ENCODE measurements at regions not wholly inside any gene's neighbourhood (a gene's known extent, or its start where the extent isn't known, plus 50 kb on each side); places are given as distances from the start of the nearest gene placed in this dataset.

- 67 to 73% (median 71%) methylated on average over 5 of the region's 5 CpGs for WGBS, 3 donors
- H3K4me3 ChIP-seq (ENCODE audit: low read depth in 1 of 3, low read length in 3 of 3) = no peak overlapping the region
- no peaks in the 10 kb centered on the region for H3K36me3 ChIP-seq (ENCODE audit: control insufficient read depth in 3 of 3, insufficient read depth in 2 of 3, low read depth in 1 of 3, low read length in 3 of 3)
- H3K4me1 ChIP-seq (ENCODE audit: control insufficient read depth in 3 of 3, insufficient read depth in 2 of 3, low read depth in 1 of 3, low read length in 2 of 3) = no peaks in the 10 kb centered on the region
- H3K9me3 ChIP-seq (ENCODE audit: control insufficient read depth in 2 of 2, insufficient read depth in 1 of 2, low read depth in 1 of 2, low read length in 1 of 2) = peaks cover 0 to 4% of the 10 kb centered on the region in 2 donors
- no peak for FAIRE-seq
- no peaks in the 10 kb centered on the region for H3K27me3 ChIP-seq (ENCODE audit: control insufficient read depth in 3 of 3, insufficient read depth in 3 of 3, low read length in 3 of 3)
- no peak for DNase-seq
- no peak overlapping the region for H3K27ac ChIP-seq (ENCODE audit: low read depth in 1 of 3, low read length in 2 of 3)
Observed at GRCh38 chr15:87080547-87080946, 1000.9 kb downstream of the AGBL1 start.
